H1 (cell line): ENCODE measurements at regions not wholly inside any gene's neighbourhood (a gene's known extent, or its start where the extent isn't known, plus 50 kb on each side); places are given as distances from the start of the nearest gene placed in this dataset.

Experiments
- CBX8 ChIP-seq: fragments of 300-800, 300-1000 bp; sonication (generic); IDR thresholded peaks from 2 replicates; pipeline ENCODE4 v1.7.1; 2016; ENCODE audit warnings: low read depth, low read length, borderline replicate concordance
- CEBPB ChIP-seq: IDR thresholded peaks from 2 replicates; pipeline ENCODE4 v1.6.1; 2012; ENCODE audit warnings: low read depth, low read length
- EP300 ChIP-seq, 2 experiments: IDR thresholded peaks; 1 replicate in 1 of 2; 2 replicates in 1 of 2; pipeline ENCODE4 v1.6.1; 2011 to 2012; ENCODE audit warnings: low read depth in 2 of 2, low read length in 2 of 2, mild to moderate bottlenecking in 2 of 2, borderline replicate concordance in 1 of 2, inconsistent platforms in 1 of 2, moderate library complexity in 1 of 2
- SAP30 ChIP-seq: fragments of 300-600 bp; sonication (generic); IDR thresholded peaks from 2 replicates; pipeline ENCODE4 v1.7.1; 2012; ENCODE audit warnings: low read length, moderate library complexity, mild to moderate bottlenecking, inconsistent platforms; ENCODE audit not compliant: insufficient read depth, insufficient replicate concordance

- no peak for TF ChIP-seq CBX8
- TF ChIP-seq EP300 (IDR thresholded peaks at IDR 0.05; ENCODE audit: borderline replicate concordance in 1 of 2, low read depth in 2 of 2, low read length in 2 of 2): no peak
- no peak for TF ChIP-seq SAP30
- TF ChIP-seq CEBPB: no peak
Observed at GRCh38 chr1:215416497-215416896, 150.6 kb upstream of the KCTD3 start (continued).
